ENCODE measurements at regions not wholly inside any gene's neighbourhood (a gene's known extent, or its start where the extent isn't known, plus 50 kb on each side); places are given as distances from the start of the nearest gene placed in this dataset.

- peak; percentile 92 for TF ChIP-seq HDAC8 (tag; IDR thresholded peaks at IDR 0.05)
- TF ChIP-seq KAT2B (IDR thresholded peaks at IDR 0.05; ENCODE audit: low read depth, low read length), result no peak
- peak; percentile 48 for TF ChIP-seq ARID1B (IDR thresholded peaks at IDR 0.05)
- peak; percentile 74 for TF ChIP-seq E2F3 (CRISPR knock-in tag; IDR thresholded peaks at IDR 0.05)
- TF ChIP-seq SRF (CRISPR knock-in tag; IDR thresholded peaks at IDR 0.05), result no peak
- no peak for TF ChIP-seq EWSR1 (IDR thresholded peaks at IDR 0.05; ENCODE audit: borderline replicate concordance, low read depth, partially characterized antibody)
- no peak for TF ChIP-seq E4F1 (CRISPR knock-in tag; IDR thresholded peaks at IDR 0.05; ENCODE audit: borderline replicate concordance)
- no peak for TF ChIP-seq KDM1A (IDR thresholded peaks at IDR 0.05)
- peak; percentile 88; the same call in 1 of the 2 replicates for TF ChIP-seq ZNF76 (CRISPR knock-in tag; IDR thresholded peaks at IDR 0.05; ENCODE audit: borderline replicate concordance)
- TF ChIP-seq REST (IDR thresholded peaks at IDR 0.05; ENCODE audit: borderline replicate concordance), result peak; percentile 15; the same call in 1 of the 2 replicates
- TF ChIP-seq REST (CRISPR knock-in tag; IDR thresholded peaks at IDR 0.05; ENCODE audit: low read depth), result peak; percentile 73; the same call in 1 of the 2 replicates
- TF ChIP-seq ZC3H4 (CRISPR knock-in tag; IDR thresholded peaks at IDR 0.05; ENCODE audit: borderline replicate concordance), result no peak
- TF ChIP-seq SRSF9 (IDR thresholded peaks at IDR 0.05; ENCODE audit: borderline replicate concordance, low read depth, low read length), result no peak
- TF ChIP-seq CHD4 (IDR thresholded peaks at IDR 0.05; ENCODE audit: insufficient read depth, insufficient replicate concordance, low read depth, low read length, poor library complexity, severe bottlenecking), result no peak
- no peak for TF ChIP-seq NELFE (IDR thresholded peaks at IDR 0.05; ENCODE audit: insufficient read depth, insufficient read length)
- peak; percentile 8; the same call in 1 of the 2 replicates for TF ChIP-seq MBD2 (IDR thresholded peaks at IDR 0.05; ENCODE audit: borderline replicate concordance, low read depth)
- TF ChIP-seq ZNF232 (CRISPR knock-in tag; IDR thresholded peaks at IDR 0.05), result no peak
- peak; percentile 90 for TF ChIP-seq ZBTB17 (CRISPR knock-in tag; IDR thresholded peaks at IDR 0.05)
- no peak for TF ChIP-seq STAT5A (IDR thresholded peaks at IDR 0.05; ENCODE audit: borderline replicate concordance, low read length)
Measured at GRCh38 chr1:182259229-182259872, 132.2 kb downstream of the GLUL start (continued).

All from K562 (cell line).